ENCODE measurements at regions not wholly inside any gene's neighbourhood (a gene's known extent, or its start where the extent isn't known, plus 50 kb on each side); places are given as distances from the start of the nearest gene placed in this dataset.

DNA sequence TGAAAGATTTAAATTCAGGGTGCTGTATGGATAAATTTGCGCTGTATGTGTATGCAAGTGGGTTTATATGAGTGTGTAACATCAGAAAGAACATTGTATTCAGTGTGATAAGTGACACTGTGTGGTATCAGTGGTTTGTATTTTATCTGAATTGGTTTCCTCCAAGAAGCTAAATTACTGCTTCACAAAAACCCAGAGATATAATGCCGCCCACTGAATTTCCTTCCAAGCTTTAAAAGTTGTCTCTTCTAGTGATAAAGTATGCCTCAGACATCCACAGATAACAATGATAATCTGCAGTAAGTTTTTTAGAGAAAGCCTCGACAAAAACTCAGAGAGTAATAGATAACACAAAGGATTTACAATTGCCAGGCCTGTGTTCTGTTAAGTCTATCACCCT lies 710.6 kb upstream of the HS3ST1 start:
- no peak overlapping the region for H3K4me2 ChIP-seq (ENCODE audit: low read length)
- no peaks in the 10 kb centered on the region for H3K4me1 ChIP-seq (ENCODE audit: control insufficient read depth in 1 of 2, insufficient read depth in 2 of 2, low read length in 2 of 2)
- TF ChIP-seq EGR1 (IDR thresholded peaks at IDR 0.05; ENCODE audit: low read depth) = no peak
- no peak for TF ChIP-seq EZH2phosphoT487 (IDR thresholded peaks at IDR 0.05; ENCODE audit: borderline replicate concordance)
- RAD21 ChIA-PET (ENCODE audit: low non-redundant PET in 1 of 2, low total read pairs in 2 of 2, uncharacterized antibody in 2 of 2, unreplicated experiment in 2 of 2) = no interaction called here
- H3K79me2 ChIP-seq (ENCODE audit: insufficient read depth, low read length) = no peaks in the 10 kb centered on the region
- no peak overlapping the region for H3K9ac ChIP-seq (ENCODE audit: low read length)
- intact Hi-C loops (cut with micrococcal nuclease) = no loop called here
- no peak for ATAC-seq
- no TSS peak for BruUV-seq (replicated peaks)
- no peaks in the 10 kb centered on the region for H3K9me2 ChIP-seq (ENCODE audit: insufficient read depth)
- CTCF ChIA-PET = no interaction called here
- no peak overlapping the region for H2AFZ ChIP-seq (ENCODE audit: low read depth, low read length, poor library complexity, severe bottlenecking)
- no peak overlapping the region for H3K4me3 ChIP-seq (replicated peaks in 1 of 2; ENCODE audit: low read depth in 1 of 2, low read length in 2 of 2)
- H3K36me3 ChIP-seq (ENCODE audit: control insufficient read depth in 1 of 2, insufficient read depth in 2 of 2, low read length in 2 of 2) = no peaks in the 10 kb centered on the region
- H3K27ac ChIP-seq (ENCODE audit: low read depth, low read length) = no peak overlapping the region
- no peaks in the 10 kb centered on the region for H4K20me1 ChIP-seq (ENCODE audit: insufficient read depth)
- POLR2A ChIA-PET = no interaction called here
- no peaks in the 10 kb centered on the region for H3K9me3 ChIP-seq (ENCODE audit: control insufficient read depth in 1 of 2, insufficient read depth in 1 of 2, low read depth in 1 of 2, low read length in 2 of 2)
- no peaks in the 10 kb centered on the region for H3K27me3 ChIP-seq (ENCODE audit: insufficient read depth, low read length)
- DNase-seq (ENCODE audit: low read depth, low spot score) = no peak

GRCh38 chr4:12138488-12138887 lies 709.8 kb upstream of the HS3ST1 start:
- H3K4me3 ChIP-seq (replicated peaks in 1 of 2; ENCODE audit: low read depth in 1 of 2, low read length in 2 of 2) = no peak overlapping the region
- H3K9ac ChIP-seq (ENCODE audit: low read length) = no peak overlapping the region
- H3K9me3 ChIP-seq (ENCODE audit: control insufficient read depth in 1 of 2, insufficient read depth in 1 of 2, low read depth in 1 of 2, low read length in 2 of 2) = peaks cover 0 to 5% of the 10 kb centered on the region in 2 experiments; a peak in 2 of 4 replicates
- TF ChIP-seq CEBPB (IDR thresholded peaks at IDR 0.05; ENCODE audit: low read depth) (no peak), EZH2 (IDR thresholded peaks at IDR 0.05) (no peak), MAX (IDR thresholded peaks at IDR 0.05) (no peak), SIN3A (IDR thresholded peaks at IDR 0.05; ENCODE audit: low read depth) (no peak), SRF (IDR thresholded peaks at IDR 0.05; ENCODE audit: low read depth) (no peak), ZNF274 (IDR thresholded peaks at IDR 0.05; ENCODE audit: low read depth, low read length) (no peak), POLR2AphosphoS5 (IDR thresholded peaks at IDR 0.05; ENCODE audit: low read depth, low read length) (no peak), YY1 (IDR thresholded peaks at IDR 0.05; ENCODE audit: extremely low read depth, insufficient replicate concordance, low read depth, low read length) (no peak)
- no peaks in the 10 kb centered on the region for H3K27me3 ChIP-seq (ENCODE audit: insufficient read depth, low read length)
- H3K27ac ChIP-seq (ENCODE audit: low read depth, low read length) = no peak overlapping the region
- H3K4me2 ChIP-seq (ENCODE audit: low read length) = no peak overlapping the region
- CTCF ChIA-PET = no interaction called here
- POLR2A ChIA-PET = no interaction called here
- H3K4me1 ChIP-seq (ENCODE audit: control insufficient read depth in 1 of 2, insufficient read depth in 2 of 2, low read length in 2 of 2) = no peaks in the 10 kb centered on the region
- H3K9me2 ChIP-seq (ENCODE audit: insufficient read depth) = no peaks in the 10 kb centered on the region
- no peak overlapping the region for H2AFZ ChIP-seq (ENCODE audit: low read depth, low read length, poor library complexity, severe bottlenecking)
- no peaks in the 10 kb centered on the region for H4K20me1 ChIP-seq (ENCODE audit: insufficient read depth)
- RAD21 ChIA-PET (ENCODE audit: low non-redundant PET in 1 of 2, low total read pairs in 2 of 2, uncharacterized antibody in 2 of 2, unreplicated experiment in 2 of 2) = no interaction called here
- H3K79me2 ChIP-seq (ENCODE audit: insufficient read depth, low read length) = no peaks in the 10 kb centered on the region
- no TSS peak for BruUV-seq (replicated peaks)
- H3K36me3 ChIP-seq (ENCODE audit: control insufficient read depth in 1 of 2, insufficient read depth in 2 of 2, low read length in 2 of 2) = no peaks in the 10 kb centered on the region
- ATAC-seq = no peak
- no peak for DNase-seq (ENCODE audit: low read depth, low spot score)
- intact Hi-C loops (cut with micrococcal nuclease) = no loop called here
